GM12872 (cell line): ENCODE measurements at regions not wholly inside any gene's neighbourhood (a gene's known extent, or its start where the extent isn't known, plus 50 kb on each side); places are given as distances from the start of the nearest gene placed in this dataset.

Source experiments
- TF ChIP-seq, protein P1 (sequence below): IDR thresholded peaks from 3 replicates; pipeline ENCODE4 v1.5.1; 2011; ENCODE audit warnings: low read depth, mild to moderate bottlenecking, low read length, moderate library complexity; ENCODE audit not compliant: insufficient read depth

DNA sequence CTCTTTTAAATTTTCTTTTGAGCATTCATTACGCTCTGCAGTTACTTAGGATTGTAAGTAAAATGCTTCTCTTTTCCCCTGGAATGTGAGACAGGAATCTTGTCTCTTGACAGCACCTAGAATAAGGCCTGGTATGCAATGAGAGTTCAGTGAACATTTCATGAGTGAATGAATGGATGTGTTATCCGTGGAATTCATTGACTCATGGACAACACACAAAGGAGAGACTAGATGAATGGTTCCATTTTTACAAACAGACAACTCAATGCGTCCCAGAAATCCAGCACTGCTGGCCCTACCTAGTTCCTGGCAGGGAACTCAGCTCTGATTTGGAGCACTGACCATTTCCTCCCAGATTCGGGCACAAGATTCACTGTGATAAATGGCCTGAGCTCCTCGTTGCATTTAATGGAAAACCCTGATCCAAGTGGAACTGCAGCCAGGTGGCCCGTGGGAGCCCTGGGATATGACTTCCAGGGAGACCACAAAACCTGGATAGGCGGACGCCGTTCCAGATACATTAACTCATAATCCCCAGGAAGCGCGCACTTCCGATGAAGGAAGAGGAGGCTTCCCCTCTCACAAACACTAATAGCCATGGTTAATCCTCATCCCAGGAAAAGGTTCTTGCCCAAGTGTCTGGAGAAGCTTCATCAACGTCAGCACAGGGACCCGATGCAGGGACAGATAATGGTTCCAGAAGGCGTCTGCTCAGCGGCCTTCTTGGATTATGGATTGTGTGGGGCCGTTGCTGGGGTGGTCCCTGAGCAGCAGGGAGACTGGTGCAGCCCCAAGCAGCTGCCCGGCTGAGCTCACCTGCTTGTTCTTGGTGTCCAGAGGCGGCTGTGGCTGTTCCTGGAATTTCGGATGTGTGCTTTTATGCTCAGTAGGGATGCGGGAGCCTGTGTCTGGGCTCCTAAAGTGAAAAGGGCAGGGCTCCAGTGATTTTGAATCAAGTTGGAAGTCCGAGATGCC lies 211.1 kb upstream of the TSHZ3 start:
- TF ChIP-seq, protein P1, sequence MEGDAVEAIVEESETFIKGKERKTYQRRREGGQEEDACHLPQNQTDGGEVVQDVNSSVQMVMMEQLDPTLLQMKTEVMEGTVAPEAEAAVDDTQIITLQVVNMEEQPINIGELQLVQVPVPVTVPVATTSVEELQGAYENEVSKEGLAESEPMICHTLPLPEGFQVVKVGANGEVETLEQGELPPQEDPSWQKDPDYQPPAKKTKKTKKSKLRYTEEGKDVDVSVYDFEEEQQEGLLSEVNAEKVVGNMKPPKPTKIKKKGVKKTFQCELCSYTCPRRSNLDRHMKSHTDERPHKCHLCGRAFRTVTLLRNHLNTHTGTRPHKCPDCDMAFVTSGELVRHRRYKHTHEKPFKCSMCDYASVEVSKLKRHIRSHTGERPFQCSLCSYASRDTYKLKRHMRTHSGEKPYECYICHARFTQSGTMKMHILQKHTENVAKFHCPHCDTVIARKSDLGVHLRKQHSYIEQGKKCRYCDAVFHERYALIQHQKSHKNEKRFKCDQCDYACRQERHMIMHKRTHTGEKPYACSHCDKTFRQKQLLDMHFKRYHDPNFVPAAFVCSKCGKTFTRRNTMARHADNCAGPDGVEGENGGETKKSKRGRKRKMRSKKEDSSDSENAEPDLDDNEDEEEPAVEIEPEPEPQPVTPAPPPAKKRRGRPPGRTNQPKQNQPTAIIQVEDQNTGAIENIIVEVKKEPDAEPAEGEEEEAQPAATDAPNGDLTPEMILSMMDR: no peak

DNA sequence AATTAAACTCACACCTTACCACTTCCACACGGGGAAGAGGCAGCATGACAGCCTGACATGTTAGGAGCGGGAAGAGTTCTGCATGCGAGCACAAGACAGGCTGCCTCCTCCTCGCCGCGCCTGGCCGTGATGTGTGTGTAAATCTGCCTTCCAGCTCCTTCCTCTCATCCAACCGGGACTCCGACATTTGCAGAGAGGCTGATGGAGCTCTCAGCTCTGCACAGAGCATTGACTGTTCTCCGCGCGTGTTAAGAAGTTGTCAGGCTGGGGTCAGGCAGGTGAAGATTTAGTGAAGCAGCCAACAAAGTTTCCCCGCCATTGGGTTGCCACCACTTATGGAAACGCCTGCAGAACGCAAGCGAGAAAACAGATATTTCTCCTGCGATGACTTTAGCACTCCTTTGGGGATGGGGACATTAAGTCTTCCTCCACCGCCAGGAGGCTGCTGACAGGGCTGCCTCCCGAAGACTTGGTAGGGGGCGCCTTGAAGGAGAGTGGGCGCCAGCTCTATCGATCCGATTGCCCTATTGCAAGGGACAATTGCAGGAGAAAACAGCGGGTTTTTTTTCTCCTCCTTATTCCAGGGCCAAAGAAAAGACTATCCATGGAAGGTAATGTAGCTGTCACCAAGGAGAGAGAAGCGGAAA lies 213.9 kb upstream of the TSHZ3 start:
- TF ChIP-seq, protein P1: no peak

DNA sequence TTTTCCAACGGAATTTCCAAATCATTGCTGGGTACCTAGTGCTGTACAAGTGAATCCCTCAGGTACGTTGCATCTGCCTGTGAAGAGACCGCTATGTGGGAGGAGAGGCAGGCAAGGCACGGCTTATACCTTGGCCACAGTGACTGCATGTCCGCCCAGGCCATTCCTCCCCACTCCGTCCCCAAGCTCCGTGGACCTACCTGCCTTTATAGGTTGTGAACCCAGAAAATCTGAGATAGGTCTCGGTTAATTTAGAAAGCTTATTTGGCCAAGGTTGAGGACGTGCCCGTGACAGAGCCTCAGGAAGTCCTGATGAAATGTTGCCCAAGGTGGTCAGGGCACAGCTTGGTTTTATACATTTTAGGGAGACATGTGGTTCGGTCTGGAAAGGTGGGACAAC lies 218.5 kb upstream of the TSHZ3 start:
- TF ChIP-seq, protein P1: no peak

DNA sequence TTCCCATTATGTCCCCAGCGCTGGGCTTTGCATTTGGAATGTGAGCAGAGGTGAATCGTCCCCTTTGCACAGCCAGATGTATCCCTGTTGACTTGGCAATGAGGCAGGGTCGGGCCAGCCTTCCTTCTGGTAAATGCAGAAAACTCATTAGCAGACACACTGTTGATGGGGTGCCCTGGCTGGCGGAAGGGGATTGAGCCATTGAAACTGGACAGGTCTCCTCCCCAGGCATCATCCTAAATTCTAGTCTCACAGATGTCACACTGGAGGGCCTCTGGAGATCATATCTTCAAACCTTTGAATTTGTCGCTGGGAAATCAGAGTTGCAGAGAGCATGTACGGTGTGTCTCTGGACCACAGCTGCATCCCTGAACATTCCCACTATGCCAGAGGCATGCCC lies 219.5 kb upstream of the TSHZ3 start:
- TF ChIP-seq, protein P1: no peak

DNA sequence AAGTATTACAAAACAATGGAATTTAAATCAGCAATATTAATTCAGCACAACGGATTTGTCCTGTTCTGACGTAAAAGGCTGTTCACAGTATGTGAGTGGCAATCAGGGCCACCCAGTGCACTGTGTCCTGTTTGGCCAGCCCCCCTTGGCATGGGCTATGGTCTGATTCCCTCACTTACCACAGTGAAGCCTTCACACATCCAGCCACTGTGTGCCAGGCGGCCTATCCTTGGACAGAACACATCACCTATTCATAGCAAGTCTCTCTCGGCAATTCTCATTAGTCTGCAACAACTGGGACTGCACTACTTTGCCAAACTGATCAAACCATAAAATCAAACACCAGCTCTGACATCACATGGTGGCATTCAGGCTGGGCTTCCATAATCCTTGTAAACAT lies 221.5 kb upstream of the TSHZ3 start:
- TF ChIP-seq, protein P1: no peak

DNA sequence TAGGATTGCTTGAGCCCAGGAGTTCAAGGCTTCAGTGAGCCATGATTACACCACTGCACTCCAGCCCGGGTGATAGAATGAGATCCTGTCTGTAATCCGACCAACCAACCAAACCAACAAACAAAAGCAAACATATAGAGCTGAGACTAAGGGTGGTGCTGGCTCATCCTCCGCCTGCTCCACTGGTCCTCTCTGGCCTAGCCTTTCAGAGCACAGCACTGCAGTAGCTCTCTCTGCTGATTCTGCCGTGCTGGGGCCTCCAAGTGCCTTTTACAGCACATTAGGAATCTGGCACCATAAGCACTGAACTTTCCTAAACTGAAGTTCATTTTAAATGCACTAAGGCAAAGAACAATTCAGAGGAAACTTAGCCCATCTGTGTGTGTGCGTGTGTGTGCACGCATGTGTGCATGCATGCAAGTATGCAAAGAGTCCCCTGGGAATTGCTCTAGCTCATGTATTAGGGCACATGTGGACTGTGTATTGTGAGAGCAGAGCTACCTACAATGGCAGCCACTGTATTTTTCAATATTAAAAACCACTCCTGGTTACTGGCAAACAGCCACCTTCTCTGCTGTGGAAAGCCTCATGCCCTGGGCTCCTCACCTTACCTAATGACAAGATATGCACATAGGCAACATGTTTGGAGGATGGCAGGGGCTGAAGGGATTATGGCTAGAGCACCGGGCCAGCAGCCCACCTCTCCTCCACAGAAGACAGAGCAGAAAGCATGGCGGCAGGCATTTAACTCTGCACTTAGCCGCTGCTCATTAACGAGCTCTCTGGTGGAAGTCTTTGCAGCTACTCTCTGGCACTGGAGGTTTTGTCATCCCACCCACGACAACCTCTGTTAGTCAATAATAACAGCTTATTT lies 223.1 kb upstream of the TSHZ3 start:
- TF ChIP-seq, protein P1: no peak

DNA sequence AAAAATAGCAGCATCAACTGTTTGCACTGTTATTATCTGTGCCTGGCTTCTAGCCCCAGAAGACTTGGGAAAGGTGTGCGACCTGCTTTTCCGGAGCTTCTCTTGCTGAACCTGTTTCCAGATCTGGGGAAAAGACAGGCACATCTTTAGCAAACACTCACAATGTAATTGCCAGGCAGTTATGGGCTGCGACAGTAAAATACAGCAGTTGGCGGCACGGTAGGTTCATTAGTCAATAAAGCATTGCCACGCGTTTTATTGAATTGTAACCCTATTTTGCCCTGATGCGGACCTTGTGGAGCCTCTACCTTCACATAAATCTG lies 223.7 kb upstream of the TSHZ3 start:
- TF ChIP-seq, protein P1: no peak
